HG02973 (cell line): ENCODE measurements at regions not wholly inside any gene's neighbourhood (a gene's known extent, or its start where the extent isn't known, plus 50 kb on each side); places are given as distances from the start of the nearest gene placed in this dataset.

Experiments used
- ATAC-seq: cut with Tn5 transposase; IDR thresholded peaks from one replicate; pipeline ENCODE4 v1.9.1; 2021; ENCODE audit warnings: moderate library complexity; ENCODE audit not compliant: unreplicated experiment

GRCh38 chr6:167575158-167575696, 250.3 kb downstream of the TTLL2 start:
- no peak for ATAC-seq

- ATAC-seq = no peak
These were observed 250.5 kb upstream of the AFDN start for GRCh38 chr6:167576050-167576741.

GRCh38 chr6:167576828-167577503, 249.7 kb upstream of the AFDN start:
- ATAC-seq = no peak

GRCh38 chr6:167577891-167578361, 248.8 kb upstream of the AFDN start:
- ATAC-seq = no peak

GRCh38 chr6:167578371-167578901, 248.3 kb upstream of the AFDN start:
- ATAC-seq = no peak

GRCh38 chr6:167579806-167580618, 246.7 kb upstream of the AFDN start:
- ATAC-seq = no peak

- ATAC-seq = no peak
These were observed 246.1 kb upstream of the AFDN start for GRCh38 chr6:167580619-167580911.

- ATAC-seq = no peak
These were observed 245.1 kb upstream of the AFDN start for GRCh38 chr6:167581637-167582036.

- no peak for ATAC-seq
These were observed 243.3 kb upstream of the AFDN start for GRCh38 chr6:167583412-167583811.

- no peak for ATAC-seq
These were observed 238.4 kb upstream of the AFDN start for GRCh38 chr6:167588181-167588919.

- no peak for ATAC-seq
These were observed 237.6 kb upstream of the AFDN start for GRCh38 chr6:167588920-167589614.

GRCh38 chr6:167589615-167589940, 237.1 kb upstream of the AFDN start:
- ATAC-seq = no peak

GRCh38 chr6:167590193-167590592, 236.5 kb upstream of the AFDN start:
- ATAC-seq = no peak
